ENCODE measurements at regions not wholly inside any gene's neighbourhood (a gene's known extent, or its start where the extent isn't known, plus 50 kb on each side); places are given as distances from the start of the nearest gene placed in this dataset.

- no peak overlapping the region for H3K27ac Mint-ChIP-seq
- CTCF ChIA-PET = no interaction called here
- no peaks in the 10 kb centered on the region for H3K36me3 Mint-ChIP-seq
- no peaks in the 10 kb centered on the region for H3K4me1 Mint-ChIP-seq
- no peaks in the 10 kb centered on the region for H3K27me3 Mint-ChIP-seq
- H3K9me3 Mint-ChIP-seq (ENCODE audit: low read depth) = no peaks in the 10 kb centered on the region
- no peak for DNase-seq
- ATAC-seq = no peak
- H3K4me3 Mint-ChIP-seq = no peak overlapping the region
Measured at GRCh38 chr21:38598413-38598812, 100.1 kb upstream of the ERG start.

- no peaks in the 10 kb centered on the region for H3K9me3 Mint-ChIP-seq (ENCODE audit: low read depth)
- no peaks in the 10 kb centered on the region for H3K4me1 Mint-ChIP-seq
- no peak for DNase-seq
- CTCF ChIA-PET = no interaction called here
- H3K27me3 Mint-ChIP-seq = no peaks in the 10 kb centered on the region
- no peak overlapping the region for H3K4me3 Mint-ChIP-seq
- no peaks in the 10 kb centered on the region for H3K36me3 Mint-ChIP-seq
- ATAC-seq = no peak
- H3K27ac Mint-ChIP-seq = no peak overlapping the region
Measured at GRCh38 chr21:38599381-38599975, 101.2 kb upstream of the ERG start.

GRCh38 chr21:38600106-38600505 lies 101.8 kb upstream of the ERG start:
- no peaks in the 10 kb centered on the region for H3K27me3 Mint-ChIP-seq
- no peak overlapping the region for H3K27ac Mint-ChIP-seq
- CTCF ChIA-PET = no interaction called here
- no peak overlapping the region for H3K4me3 Mint-ChIP-seq
- no peak for DNase-seq
- H3K36me3 Mint-ChIP-seq = no peaks in the 10 kb centered on the region
- ATAC-seq = no peak
- H3K4me1 Mint-ChIP-seq = no peaks in the 10 kb centered on the region
- no peaks in the 10 kb centered on the region for H3K9me3 Mint-ChIP-seq (ENCODE audit: low read depth)

DNA sequence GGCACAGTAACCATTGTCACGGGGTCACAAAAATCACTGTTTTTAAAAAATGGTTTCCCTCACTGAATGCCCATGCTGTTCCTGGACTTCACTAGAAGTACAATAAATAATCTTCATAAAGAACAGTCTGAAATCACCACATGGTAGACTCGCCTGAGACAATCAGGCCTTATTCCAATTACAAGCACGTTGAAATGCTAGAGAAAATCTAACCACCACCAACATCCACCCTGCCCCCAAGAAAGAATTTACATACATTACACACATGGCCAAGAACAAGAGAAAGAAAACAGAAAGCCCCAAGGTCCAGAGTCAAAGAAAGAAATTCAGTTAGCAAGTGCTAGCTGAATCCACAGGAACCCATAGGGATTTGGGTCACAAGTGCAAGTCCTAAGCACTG lies 107.0 kb upstream of the ERG start:
- H3K4me1 Mint-ChIP-seq = no peaks in the 10 kb centered on the region
- ATAC-seq = no peak
- no peaks in the 10 kb centered on the region for H3K36me3 Mint-ChIP-seq
- no peak for DNase-seq
- no peak overlapping the region for H3K4me3 Mint-ChIP-seq
- CTCF ChIA-PET = no interaction called here
- H3K27ac Mint-ChIP-seq = no peak overlapping the region
- no peaks in the 10 kb centered on the region for H3K9me3 Mint-ChIP-seq (ENCODE audit: low read depth)
- H3K27me3 Mint-ChIP-seq = no peaks in the 10 kb centered on the region

- Mint-ChIP-seq H3K36me3 (no peaks in the 10 kb centered on the region), H3K4me1 (no peaks in the 10 kb centered on the region), H3K27ac (no peak overlapping the region), H3K27me3 (no peaks in the 10 kb centered on the region), H3K9me3 (ENCODE audit: low read depth) (no peaks in the 10 kb centered on the region), H3K4me3 (no peak overlapping the region)
- CTCF ChIA-PET = no interaction called here
- DNase-seq = no peak
- no peak for ATAC-seq
Measured at GRCh38 chr21:38609580-38609979, 111.3 kb upstream of the ERG start.

DNA sequence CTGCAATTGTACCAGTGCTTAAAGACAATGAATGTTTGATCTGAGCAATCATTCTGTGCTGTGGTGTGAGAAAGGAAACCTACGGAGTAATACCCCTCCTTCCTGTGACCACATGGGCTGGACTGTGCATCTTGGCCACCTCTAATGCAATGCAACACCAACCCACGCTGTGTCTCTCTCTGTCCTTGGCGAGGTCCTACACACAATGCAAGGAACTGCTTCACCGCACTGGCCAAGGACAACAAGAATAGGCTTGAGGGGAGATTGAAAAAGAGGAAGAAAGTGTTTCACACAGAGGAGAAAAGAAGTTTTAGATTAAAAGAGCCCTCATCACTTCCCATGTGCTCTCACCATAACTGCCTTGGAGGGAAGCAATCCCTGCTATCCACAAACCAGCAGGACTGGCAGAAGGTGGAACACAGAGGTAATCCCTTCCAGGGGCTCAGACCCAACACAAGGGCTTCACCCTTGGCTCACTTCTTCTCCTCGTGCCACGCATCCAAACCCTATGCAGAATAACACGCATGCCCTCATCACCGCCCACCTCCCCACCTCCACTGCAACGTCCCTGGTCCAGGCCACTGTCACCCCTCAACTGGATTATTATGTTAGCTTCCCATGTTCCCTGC lies 112.5 kb upstream of the ERG start:
- Mint-ChIP-seq H3K9me3 (ENCODE audit: low read depth) (no peaks in the 10 kb centered on the region), H3K27ac (no peak overlapping the region), H3K4me1 (no peaks in the 10 kb centered on the region), H3K4me3 (no peak overlapping the region), H3K36me3 (no peaks in the 10 kb centered on the region), H3K27me3 (no peaks in the 10 kb centered on the region)
- ATAC-seq = no peak
- DNase-seq = no peak
- CTCF ChIA-PET = no interaction called here

GRCh38 chr21:38611277-38611676 lies 113.0 kb upstream of the ERG start:
- ATAC-seq = no peak
- CTCF ChIA-PET = no interaction called here
- no peaks in the 10 kb centered on the region for H3K27me3 Mint-ChIP-seq
- no peaks in the 10 kb centered on the region for H3K9me3 Mint-ChIP-seq (ENCODE audit: low read depth)
- H3K36me3 Mint-ChIP-seq = no peaks in the 10 kb centered on the region
- no peak overlapping the region for H3K4me3 Mint-ChIP-seq
- H3K27ac Mint-ChIP-seq = no peak overlapping the region
- no peaks in the 10 kb centered on the region for H3K4me1 Mint-ChIP-seq
- no peak for DNase-seq

DNA sequence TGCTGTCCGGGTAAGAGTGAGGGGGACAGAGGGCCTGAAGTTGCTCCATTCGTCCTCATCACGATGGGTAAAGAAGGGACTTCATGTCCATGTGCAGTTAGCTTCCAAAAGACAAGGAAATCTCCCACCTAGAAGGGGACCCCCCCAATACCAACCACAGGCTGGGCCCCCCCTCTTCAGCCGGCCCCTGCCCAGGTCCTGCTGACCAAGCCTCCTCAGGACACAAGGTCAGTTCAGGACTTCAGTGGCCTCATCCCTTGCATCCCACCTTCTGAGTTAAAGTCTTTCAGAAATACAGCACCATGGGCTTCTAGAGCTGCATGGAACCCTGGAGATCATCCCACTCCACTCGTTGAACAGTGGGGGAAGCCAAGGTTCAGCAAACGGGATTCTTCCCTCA lies 115.4 kb upstream of the ERG start:
- Mint-ChIP-seq H3K4me1 (no peaks in the 10 kb centered on the region), H3K36me3 (no peaks in the 10 kb centered on the region), H3K27ac (no peak overlapping the region), H3K27me3 (no peaks in the 10 kb centered on the region), H3K9me3 (ENCODE audit: low read depth) (no peaks in the 10 kb centered on the region), H3K4me3 (no peak overlapping the region)
- DNase-seq = no peak
- CTCF ChIA-PET = no interaction called here
- no peak for ATAC-seq

- Mint-ChIP-seq H3K4me3 (no peak overlapping the region), H3K4me1 (no peaks in the 10 kb centered on the region), H3K27me3 (no peaks in the 10 kb centered on the region), H3K27ac (no peak overlapping the region), H3K9me3 (ENCODE audit: low read depth) (no peaks in the 10 kb centered on the region), H3K36me3 (no peaks in the 10 kb centered on the region)
- DNase-seq (no peak), ATAC-seq (no peak)
- CTCF ChIA-PET = no interaction called here
Measured at GRCh38 chr21:38614558-38614957, 116.3 kb upstream of the ERG start.

DNA sequence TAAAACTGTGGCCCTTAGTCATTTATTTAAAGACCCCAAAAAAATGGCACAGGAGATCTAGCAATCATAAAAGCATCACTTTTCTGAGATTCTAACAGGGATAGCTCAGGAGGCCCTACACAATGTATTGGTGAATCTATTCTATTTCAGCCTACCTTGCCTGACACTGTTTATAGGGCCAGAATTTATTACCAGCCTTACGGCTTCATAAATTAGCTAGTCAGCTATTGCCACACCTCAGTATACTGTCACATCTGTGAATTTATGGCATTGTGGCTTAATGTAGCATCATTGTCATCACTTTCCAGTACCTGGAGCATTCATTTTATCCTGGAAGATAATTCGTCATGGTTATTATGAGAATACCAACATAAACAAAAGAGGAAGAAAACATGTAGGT lies 121.2 kb upstream of the ERG start:
- no peak for ATAC-seq
- H3K36me3 Mint-ChIP-seq = no peaks in the 10 kb centered on the region
- CTCF ChIA-PET = no interaction called here

GRCh38 chr21:38619992-38620479 lies 121.8 kb upstream of the ERG start:
- ATAC-seq = no peak
- H3K4me1 Mint-ChIP-seq = no peaks in the 10 kb centered on the region
- no peak overlapping the region for H3K4me3 Mint-ChIP-seq
- no peak overlapping the region for H3K27ac Mint-ChIP-seq
- no peaks in the 10 kb centered on the region for H3K9me3 Mint-ChIP-seq (ENCODE audit: low read depth)
- no peaks in the 10 kb centered on the region for H3K27me3 Mint-ChIP-seq
- H3K36me3 Mint-ChIP-seq = no peaks in the 10 kb centered on the region
- CTCF ChIA-PET = no interaction called here
- no peak for DNase-seq

More for the DNA sequence above, 121.2 kb upstream of the ERG start:
- Mint-ChIP-seq H3K27me3 (no peaks in the 10 kb centered on the region), H3K9me3 (ENCODE audit: low read depth) (no peaks in the 10 kb centered on the region), H3K4me3 (no peak overlapping the region), H3K27ac (no peak overlapping the region), H3K4me1 (no peaks in the 10 kb centered on the region)
- DNase-seq = no peak

DNA sequence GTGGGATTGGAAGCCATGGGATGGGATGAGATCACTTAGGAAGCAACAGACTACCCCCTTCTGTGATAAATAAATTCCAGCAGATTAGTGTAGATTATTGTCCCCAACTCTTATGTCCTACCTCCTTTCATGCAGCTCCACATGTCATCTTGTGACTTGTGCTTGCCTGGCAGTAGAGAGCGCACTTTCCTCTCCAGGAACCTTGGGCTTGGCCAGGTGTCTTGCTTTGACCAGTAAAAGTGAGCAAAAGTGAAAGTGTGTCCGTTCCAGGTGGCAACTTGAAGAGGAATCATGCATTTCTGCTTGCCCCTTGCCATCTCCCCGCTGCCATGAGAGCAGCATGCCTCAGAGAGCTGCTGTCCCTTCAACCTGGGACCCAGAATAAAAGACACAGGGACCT lies 122.9 kb upstream of the ERG start:
- Mint-ChIP-seq H3K27ac (no peak overlapping the region), H3K27me3 (no peaks in the 10 kb centered on the region), H3K9me3 (ENCODE audit: low read depth) (no peaks in the 10 kb centered on the region), H3K4me3 (no peak overlapping the region), H3K4me1 (no peaks in the 10 kb centered on the region), H3K36me3 (no peaks in the 10 kb centered on the region)
- DNase-seq (no peak), ATAC-seq (no peak)
- CTCF ChIA-PET = no interaction called here

DNA sequence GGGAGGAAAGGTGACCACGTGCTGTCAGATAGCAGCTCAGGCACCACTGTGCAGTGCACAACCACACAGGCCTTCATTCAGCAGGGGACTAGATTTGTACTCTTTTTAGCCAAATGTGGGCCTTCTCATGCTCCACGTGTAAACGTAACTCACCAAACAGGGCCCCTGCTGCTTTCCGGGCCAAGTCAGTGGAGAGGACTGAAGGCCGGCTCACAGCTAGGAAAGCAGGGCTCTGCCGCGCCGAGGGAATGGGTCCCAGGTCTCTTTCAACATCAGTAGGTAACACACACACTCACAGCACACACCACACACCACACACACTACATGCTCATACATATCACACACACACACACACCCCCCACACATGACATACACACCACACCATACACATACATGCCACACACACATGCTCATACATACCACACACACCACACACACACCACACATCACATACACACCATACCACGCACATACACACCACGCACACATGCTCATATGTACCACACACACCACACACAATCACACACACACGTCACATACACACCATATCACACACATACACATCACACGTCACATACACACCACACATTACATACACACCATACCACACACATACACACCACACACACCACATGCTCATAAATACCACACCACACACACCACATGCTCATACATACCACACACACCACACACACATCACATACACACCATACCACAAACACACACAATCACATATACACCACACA lies 124.0 kb upstream of the ERG start:
- Mint-ChIP-seq H3K4me1 (no peaks in the 10 kb centered on the region), H3K4me3 (no peak overlapping the region), H3K27ac (no peak overlapping the region), H3K36me3 (no peaks in the 10 kb centered on the region), H3K27me3 (no peaks in the 10 kb centered on the region), H3K9me3 (ENCODE audit: low read depth) (no peaks in the 10 kb centered on the region)
- ATAC-seq (no peak), DNase-seq (no peak)
- CTCF ChIA-PET = no interaction called here

DNA sequence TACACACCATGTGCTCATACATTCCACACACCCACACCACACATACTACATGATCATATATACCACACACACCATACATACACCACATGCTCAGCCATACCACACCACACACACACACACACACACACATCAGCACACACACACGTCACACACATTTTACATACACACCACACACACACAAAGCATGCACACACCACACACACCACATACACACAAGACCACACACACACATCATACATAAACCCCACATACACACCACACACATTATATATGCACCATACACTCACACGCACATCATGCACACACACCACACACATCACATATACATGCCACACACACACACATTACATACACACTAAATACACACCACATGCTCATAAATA lies 124.5 kb upstream of the ERG start:
- H3K4me3 Mint-ChIP-seq = no peak overlapping the region
- no peaks in the 10 kb centered on the region for H3K4me1 Mint-ChIP-seq
- DNase-seq (no peak), ATAC-seq (no peak)
- no peaks in the 10 kb centered on the region for H3K27me3 Mint-ChIP-seq
- no peaks in the 10 kb centered on the region for H3K9me3 Mint-ChIP-seq (ENCODE audit: low read depth)
- no peaks in the 10 kb centered on the region for H3K36me3 Mint-ChIP-seq
- H3K27ac Mint-ChIP-seq = no peak overlapping the region
- CTCF ChIA-PET = no interaction called here

Data from activated CD8-positive, alpha-beta memory T cell treated with anti-CD3 and anti-CD28 coated beads, Interleukin-2, amount 10 ng/mL, durations not matched to agents 7 days and 5 days (primary cell).